PFSK-1 (cell line): ENCODE measurements at regions not wholly inside any gene's neighbourhood (a gene's known extent, or its start where the extent isn't known, plus 50 kb on each side); places are given as distances from the start of the nearest gene placed in this dataset.

ENCODE experiments used
- SIN3A ChIP-seq: IDR thresholded peaks from 2 replicates; pipeline ENCODE4 v1.6.1; 2012; ENCODE audit warnings: mild to moderate bottlenecking, low read length, moderate library complexity, borderline replicate concordance; ENCODE audit not compliant: insufficient read depth
- TF ChIP-seq, protein P1 (sequence below), 2 experiments: IDR thresholded peaks; 2 replicates each; pipeline versions ENCODE4 v1.6.1 to v1.8.0; 2011 to 2012; ENCODE audit warnings: low read depth in 2 of 2, low read length in 2 of 2, control low read depth in 1 of 2, inconsistent platforms in 1 of 2, mild to moderate bottlenecking in 1 of 2, moderate library complexity in 1 of 2; ENCODE audit not compliant: insufficient read depth in 1 of 2

DNA sequence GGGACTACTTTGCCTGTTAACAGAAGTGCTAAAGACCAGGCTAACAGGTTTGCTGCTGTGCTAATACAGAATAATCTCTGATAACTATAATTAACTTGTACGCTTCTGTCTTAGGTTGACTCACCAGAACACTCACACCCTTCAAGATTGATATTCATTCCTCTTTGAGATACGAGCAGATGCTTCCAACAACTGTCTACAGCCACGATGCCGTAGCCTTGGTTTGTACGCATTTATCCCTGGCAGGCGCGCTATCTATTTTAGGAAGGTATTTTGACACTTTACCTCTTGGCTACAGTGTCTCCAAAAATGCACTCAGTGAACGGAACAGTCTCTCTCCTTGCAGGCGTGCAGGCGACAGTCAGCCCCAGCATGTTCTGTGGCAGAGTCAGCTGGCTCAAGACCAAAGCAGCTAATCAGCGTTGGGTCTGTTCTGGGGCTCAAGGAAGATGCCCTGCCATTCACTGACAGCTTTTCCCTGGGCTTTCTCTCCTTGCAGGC is 146.4 kb upstream of the PRICKLE1 start:
- TF ChIP-seq SIN3A = no peak
- TF ChIP-seq, protein P1, sequence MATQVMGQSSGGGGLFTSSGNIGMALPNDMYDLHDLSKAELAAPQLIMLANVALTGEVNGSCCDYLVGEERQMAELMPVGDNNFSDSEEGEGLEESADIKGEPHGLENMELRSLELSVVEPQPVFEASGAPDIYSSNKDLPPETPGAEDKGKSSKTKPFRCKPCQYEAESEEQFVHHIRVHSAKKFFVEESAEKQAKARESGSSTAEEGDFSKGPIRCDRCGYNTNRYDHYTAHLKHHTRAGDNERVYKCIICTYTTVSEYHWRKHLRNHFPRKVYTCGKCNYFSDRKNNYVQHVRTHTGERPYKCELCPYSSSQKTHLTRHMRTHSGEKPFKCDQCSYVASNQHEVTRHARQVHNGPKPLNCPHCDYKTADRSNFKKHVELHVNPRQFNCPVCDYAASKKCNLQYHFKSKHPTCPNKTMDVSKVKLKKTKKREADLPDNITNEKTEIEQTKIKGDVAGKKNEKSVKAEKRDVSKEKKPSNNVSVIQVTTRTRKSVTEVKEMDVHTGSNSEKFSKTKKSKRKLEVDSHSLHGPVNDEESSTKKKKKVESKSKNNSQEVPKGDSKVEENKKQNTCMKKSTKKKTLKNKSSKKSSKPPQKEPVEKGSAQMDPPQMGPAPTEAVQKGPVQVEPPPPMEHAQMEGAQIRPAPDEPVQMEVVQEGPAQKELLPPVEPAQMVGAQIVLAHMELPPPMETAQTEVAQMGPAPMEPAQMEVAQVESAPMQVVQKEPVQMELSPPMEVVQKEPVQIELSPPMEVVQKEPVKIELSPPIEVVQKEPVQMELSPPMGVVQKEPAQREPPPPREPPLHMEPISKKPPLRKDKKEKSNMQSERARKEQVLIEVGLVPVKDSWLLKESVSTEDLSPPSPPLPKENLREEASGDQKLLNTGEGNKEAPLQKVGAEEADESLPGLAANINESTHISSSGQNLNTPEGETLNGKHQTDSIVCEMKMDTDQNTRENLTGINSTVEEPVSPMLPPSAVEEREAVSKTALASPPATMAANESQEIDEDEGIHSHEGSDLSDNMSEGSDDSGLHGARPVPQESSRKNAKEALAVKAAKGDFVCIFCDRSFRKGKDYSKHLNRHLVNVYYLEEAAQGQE (IDR thresholded peaks at IDR 0.05; ENCODE audit: insufficient read depth in 1 of 2, low read depth in 2 of 2, low read length in 2 of 2) = no peak
